ENCODE measurements at regions not wholly inside any gene's neighbourhood (a gene's known extent, or its start where the extent isn't known, plus 50 kb on each side); places are given as distances from the start of the nearest gene placed in this dataset.
"Not testable (repeated sequence)": the region's sequence is repeated elsewhere in the genome, so short reads cannot be mapped to it uniquely, and the experiment has no call there.

- DNase-seq = no peak
These were observed 201.6 kb downstream of the IPMK start for GRCh38 chr10:58066126-58066525.

- no peak for DNase-seq
These were observed 202.2 kb downstream of the IPMK start for GRCh38 chr10:58065529-58065815.

- DNase-seq = no peak
These were observed 202.8 kb downstream of the IPMK start for GRCh38 chr10:58064714-58065528.

- DNase-seq = no peak
These were observed 203.7 kb downstream of the IPMK start for GRCh38 chr10:58063861-58064480.

GRCh38 chr10:58058683-58059082 is 209.0 kb downstream of the IPMK start:
- not testable (repeated sequence) for DNase-seq

- no peak for DNase-seq
These were observed 212.8 kb downstream of the IPMK start for GRCh38 chr10:58054881-58055280.

- no peak for DNase-seq
These were observed 214.9 kb downstream of the IPMK start for GRCh38 chr10:58052772-58053171.

- no peak for DNase-seq
These were observed 217.1 kb downstream of the IPMK start for GRCh38 chr10:58050575-58050974.

- DNase-seq = no peak
These were observed 218.8 kb downstream of the IPMK start for GRCh38 chr10:58048936-58049335.

GRCh38 chr10:58044072-58044471 is 223.6 kb downstream of the IPMK start:
- no peak for DNase-seq

GRCh38 chr10:58041901-58042300 is 225.8 kb downstream of the IPMK start:
- no peak for DNase-seq

GRCh38 chr10:58030208-58030607 is 237.5 kb downstream of the IPMK start:
- DNase-seq = no peak

GRCh38 chr10:58028597-58029366 is 238.9 kb downstream of the IPMK start:
- no peak for DNase-seq

GRCh38 chr10:58027426-58027825 is 240.3 kb downstream of the IPMK start:
- no peak for DNase-seq

- no peak for DNase-seq
These were observed 241.7 kb downstream of the IPMK start for GRCh38 chr10:58026036-58026435.

GRCh38 chr10:58023341-58024073 is 244.2 kb downstream of the IPMK start:
- no peak for DNase-seq

GRCh38 chr10:58019863-58020537 is 247.7 kb downstream of the IPMK start:
- no peak for DNase-seq

GRCh38 chr10:58017719-58018367 is 249.9 kb downstream of the IPMK start:
- DNase-seq = no peak

- no peak for DNase-seq
These were observed 251.1 kb downstream of the IPMK start for GRCh38 chr10:58016614-58017013.

- DNase-seq = no peak
These were observed 253.3 kb downstream of the IPMK start for GRCh38 chr10:58014436-58014835.

GRCh38 chr10:58013406-58013805 is 254.3 kb downstream of the IPMK start:
- no peak for DNase-seq

GRCh38 chr10:58010073-58010702 is 257.5 kb downstream of the IPMK start:
- no peak for DNase-seq
